ENCODE measurements at regions not wholly inside any gene's neighbourhood (a gene's known extent, or its start where the extent isn't known, plus 50 kb on each side); places are given as distances from the start of the nearest gene placed in this dataset.
A peak's percentile ranks its signal among the peaks of the same experiment; 100 is the strongest.

GRCh38 chr4:19945979-19946380, 305.7 kb upstream of the SLIT2 start:
- TF ChIP-seq PPARA (CRISPR knock-in tag; IDR thresholded peaks at IDR 0.05; ENCODE audit: borderline replicate concordance), result no peak
- no peak for TF ChIP-seq PATZ1 (CRISPR knock-in tag; IDR thresholded peaks at IDR 0.05; ENCODE audit: borderline replicate concordance)
- peak; percentile 50; the same call in 1 of the 2 replicates for TF ChIP-seq TOX (CRISPR knock-in tag; IDR thresholded peaks at IDR 0.05; ENCODE audit: borderline replicate concordance)
- TF ChIP-seq CSRNP3 (CRISPR knock-in tag; IDR thresholded peaks at IDR 0.05), result no peak
- TF ChIP-seq ZNF565 (CRISPR knock-in tag; conservative IDR thresholded peaks at IDR 0.05; ENCODE audit: low read depth), result no peak
- TF ChIP-seq GLIS3 (CRISPR knock-in tag; IDR thresholded peaks at IDR 0.05), result no peak
- peak; percentile 98 for ATAC-seq

GRCh38 chr4:19945501-19945900, 306.2 kb upstream of the SLIT2 start:
- peak; percentile 29 for ATAC-seq
- TF ChIP-seq ZNF565 (CRISPR knock-in tag; conservative IDR thresholded peaks at IDR 0.05; ENCODE audit: low read depth), result no peak

- TF ChIP-seq BACH2 (CRISPR knock-in tag; IDR thresholded peaks at IDR 0.05; ENCODE audit: borderline replicate concordance), result no peak
- peak; percentile 11; the same call in 1 of the 3 replicates for ATAC-seq
Measured at GRCh38 chr4:19944806-19945205, 306.9 kb upstream of the SLIT2 start.

- ATAC-seq, result no peak
- TF ChIP-seq CREB5 (CRISPR knock-in tag; IDR thresholded peaks at IDR 0.05; ENCODE audit: low read depth) (no peak), POU6F1 (CRISPR knock-in tag; IDR thresholded peaks at IDR 0.05; ENCODE audit: borderline replicate concordance, low read depth) (no peak), TSHZ2 (CRISPR knock-in tag; IDR thresholded peaks at IDR 0.05) (no peak), TOX (CRISPR knock-in tag; IDR thresholded peaks at IDR 0.05; ENCODE audit: borderline replicate concordance) (no peak), GLIS3 (CRISPR knock-in tag; IDR thresholded peaks at IDR 0.05) (no peak), ZFP3 (CRISPR knock-in tag; IDR thresholded peaks at IDR 0.05) (no peak), ZNF8 (CRISPR knock-in tag; IDR thresholded peaks at IDR 0.05) (no peak), ZC3H10 (CRISPR knock-in tag; IDR thresholded peaks at IDR 0.05) (no peak), CSRNP3 (CRISPR knock-in tag; IDR thresholded peaks at IDR 0.05) (no peak), ZNF70 (CRISPR knock-in tag; IDR thresholded peaks at IDR 0.05) (no peak), PATZ1 (CRISPR knock-in tag; IDR thresholded peaks at IDR 0.05; ENCODE audit: borderline replicate concordance) (no peak), ISL1 (CRISPR knock-in tag; IDR thresholded peaks at IDR 0.05) (no peak), TCF4 (CRISPR knock-in tag; IDR thresholded peaks at IDR 0.05; ENCODE audit: borderline replicate concordance) (no peak), SNAI2 (CRISPR knock-in tag; IDR thresholded peaks at IDR 0.05) (no peak), CSDC2 (CRISPR knock-in tag; IDR thresholded peaks at IDR 0.05) (no peak), PPARA (CRISPR knock-in tag; IDR thresholded peaks at IDR 0.05; ENCODE audit: borderline replicate concordance) (no peak), ZFP30 (CRISPR knock-in tag; IDR thresholded peaks at IDR 0.05) (no peak), OSR1 (CRISPR knock-in tag; IDR thresholded peaks at IDR 0.05) (no peak)
Measured at GRCh38 chr4:19944251-19944650, 307.5 kb upstream of the SLIT2 start.

Measured in SK-N-SH treated with all-trans-retinoic acid at 6 μM for 48 hours (cell line).